ENCODE measurements at regions not wholly inside any gene's neighbourhood (a gene's known extent, or its start where the extent isn't known, plus 50 kb on each side); places are given as distances from the start of the nearest gene placed in this dataset.

- no peaks in the 10 kb centered on the region for H3K9me3 ChIP-seq
- TF ChIP-seq ZNF302 (CRISPR knock-in tag; IDR thresholded peaks at IDR 0.05) (no peak), CHD2 (IDR thresholded peaks at IDR 0.05; ENCODE audit: low read length, partially characterized antibody) (no peak), CHD4 (IDR thresholded peaks at IDR 0.05; ENCODE audit: borderline replicate concordance) (no peak), KDM5A (IDR thresholded peaks at IDR 0.05) (no peak), JUNB (IDR thresholded peaks at IDR 0.05) (no peak), GATA3 (IDR thresholded peaks at IDR 0.05; ENCODE audit: borderline replicate concordance) (no peak), NR3C1 (IDR thresholded peaks at IDR 0.05) (no peak), RAD21 (conservative IDR thresholded peaks at IDR 0.05 in 1 of 2, IDR thresholded peaks at IDR 0.05 in 1 of 2) (no peak), BHLHE40 (IDR thresholded peaks at IDR 0.05; ENCODE audit: low read depth, low read length) (no peak), HOXA7 (CRISPR knock-in tag; IDR thresholded peaks at IDR 0.05) (no peak), CBX8 (IDR thresholded peaks at IDR 0.05) (no peak), HDAC2 (IDR thresholded peaks at IDR 0.05) (no peak), JUN (IDR thresholded peaks at IDR 0.05) (no peak), MYC (IDR thresholded peaks at IDR 0.05; ENCODE audit: borderline replicate concordance, low read length) (no peak)
- TF ChIP-seq, protein P1, sequence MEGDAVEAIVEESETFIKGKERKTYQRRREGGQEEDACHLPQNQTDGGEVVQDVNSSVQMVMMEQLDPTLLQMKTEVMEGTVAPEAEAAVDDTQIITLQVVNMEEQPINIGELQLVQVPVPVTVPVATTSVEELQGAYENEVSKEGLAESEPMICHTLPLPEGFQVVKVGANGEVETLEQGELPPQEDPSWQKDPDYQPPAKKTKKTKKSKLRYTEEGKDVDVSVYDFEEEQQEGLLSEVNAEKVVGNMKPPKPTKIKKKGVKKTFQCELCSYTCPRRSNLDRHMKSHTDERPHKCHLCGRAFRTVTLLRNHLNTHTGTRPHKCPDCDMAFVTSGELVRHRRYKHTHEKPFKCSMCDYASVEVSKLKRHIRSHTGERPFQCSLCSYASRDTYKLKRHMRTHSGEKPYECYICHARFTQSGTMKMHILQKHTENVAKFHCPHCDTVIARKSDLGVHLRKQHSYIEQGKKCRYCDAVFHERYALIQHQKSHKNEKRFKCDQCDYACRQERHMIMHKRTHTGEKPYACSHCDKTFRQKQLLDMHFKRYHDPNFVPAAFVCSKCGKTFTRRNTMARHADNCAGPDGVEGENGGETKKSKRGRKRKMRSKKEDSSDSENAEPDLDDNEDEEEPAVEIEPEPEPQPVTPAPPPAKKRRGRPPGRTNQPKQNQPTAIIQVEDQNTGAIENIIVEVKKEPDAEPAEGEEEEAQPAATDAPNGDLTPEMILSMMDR (IDR thresholded peaks at IDR 0.05) = no peak
- TF ChIP-seq, protein P2, sequence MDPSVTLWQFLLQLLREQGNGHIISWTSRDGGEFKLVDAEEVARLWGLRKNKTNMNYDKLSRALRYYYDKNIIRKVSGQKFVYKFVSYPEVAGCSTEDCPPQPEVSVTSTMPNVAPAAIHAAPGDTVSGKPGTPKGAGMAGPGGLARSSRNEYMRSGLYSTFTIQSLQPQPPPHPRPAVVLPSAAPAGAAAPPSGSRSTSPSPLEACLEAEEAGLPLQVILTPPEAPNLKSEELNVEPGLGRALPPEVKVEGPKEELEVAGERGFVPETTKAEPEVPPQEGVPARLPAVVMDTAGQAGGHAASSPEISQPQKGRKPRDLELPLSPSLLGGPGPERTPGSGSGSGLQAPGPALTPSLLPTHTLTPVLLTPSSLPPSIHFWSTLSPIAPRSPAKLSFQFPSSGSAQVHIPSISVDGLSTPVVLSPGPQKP (IDR thresholded peaks at IDR 0.05; ENCODE audit: low read depth, low read length) = no peak
- TF ChIP-seq, protein P3, sequence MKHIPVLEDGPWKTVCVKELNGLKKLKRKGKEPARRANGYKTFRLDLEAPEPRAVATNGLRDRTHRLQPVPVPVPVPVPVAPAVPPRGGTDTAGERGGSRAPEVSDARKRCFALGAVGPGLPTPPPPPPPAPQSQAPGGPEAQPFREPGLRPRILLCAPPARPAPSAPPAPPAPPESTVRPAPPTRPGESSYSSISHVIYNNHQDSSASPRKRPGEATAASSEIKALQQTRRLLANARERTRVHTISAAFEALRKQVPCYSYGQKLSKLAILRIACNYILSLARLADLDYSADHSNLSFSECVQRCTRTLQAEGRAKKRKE (CRISPR knock-in tag; IDR thresholded peaks at IDR 0.05; ENCODE audit: low read depth) = no peak
- WGBS (ENCODE audit: missing lambda C conversion rate) = 33% methylated on average over 6 of the region's 6 CpGs
- H3K27ac ChIP-seq = no peak overlapping the region
- POLR2A ChIA-PET = no interaction called here
- DNase-seq (ENCODE audit: low read depth in 1 of 2, low spot score in 1 of 2) (no peak), ATAC-seq (no peak), FAIRE-seq (no peak)
- no peaks in the 10 kb centered on the region for H3K4me1 ChIP-seq
- no peak overlapping the region for H3K4me3 ChIP-seq
- CTCF ChIA-PET = no interaction called here
- no peak overlapping the region for H3K4me2 ChIP-seq
Observed at GRCh38 chr2:210912779-210913178, 356.4 kb downstream of the CPS1 start.

- FAIRE-seq (no peak), DNase-seq (ENCODE audit: low read depth in 1 of 2, low spot score in 1 of 2) (no peak), ATAC-seq (no peak)
- no peak overlapping the region for H3K4me2 ChIP-seq
- no peaks in the 10 kb centered on the region for H3K4me1 ChIP-seq
- H3K9me3 ChIP-seq = no peaks in the 10 kb centered on the region
- TF ChIP-seq CHD4 (IDR thresholded peaks at IDR 0.05; ENCODE audit: borderline replicate concordance) (no peak), NPAS2 (CRISPR knock-in tag; IDR thresholded peaks at IDR 0.05; ENCODE audit: borderline replicate concordance) (no peak), EP300 (IDR thresholded peaks at IDR 0.05) (no peak), JUN (IDR thresholded peaks at IDR 0.05) (no peak), CBX2 (IDR thresholded peaks at IDR 0.05; ENCODE audit: borderline replicate concordance, low read depth) (no peak)
- TF ChIP-seq, protein P4, sequence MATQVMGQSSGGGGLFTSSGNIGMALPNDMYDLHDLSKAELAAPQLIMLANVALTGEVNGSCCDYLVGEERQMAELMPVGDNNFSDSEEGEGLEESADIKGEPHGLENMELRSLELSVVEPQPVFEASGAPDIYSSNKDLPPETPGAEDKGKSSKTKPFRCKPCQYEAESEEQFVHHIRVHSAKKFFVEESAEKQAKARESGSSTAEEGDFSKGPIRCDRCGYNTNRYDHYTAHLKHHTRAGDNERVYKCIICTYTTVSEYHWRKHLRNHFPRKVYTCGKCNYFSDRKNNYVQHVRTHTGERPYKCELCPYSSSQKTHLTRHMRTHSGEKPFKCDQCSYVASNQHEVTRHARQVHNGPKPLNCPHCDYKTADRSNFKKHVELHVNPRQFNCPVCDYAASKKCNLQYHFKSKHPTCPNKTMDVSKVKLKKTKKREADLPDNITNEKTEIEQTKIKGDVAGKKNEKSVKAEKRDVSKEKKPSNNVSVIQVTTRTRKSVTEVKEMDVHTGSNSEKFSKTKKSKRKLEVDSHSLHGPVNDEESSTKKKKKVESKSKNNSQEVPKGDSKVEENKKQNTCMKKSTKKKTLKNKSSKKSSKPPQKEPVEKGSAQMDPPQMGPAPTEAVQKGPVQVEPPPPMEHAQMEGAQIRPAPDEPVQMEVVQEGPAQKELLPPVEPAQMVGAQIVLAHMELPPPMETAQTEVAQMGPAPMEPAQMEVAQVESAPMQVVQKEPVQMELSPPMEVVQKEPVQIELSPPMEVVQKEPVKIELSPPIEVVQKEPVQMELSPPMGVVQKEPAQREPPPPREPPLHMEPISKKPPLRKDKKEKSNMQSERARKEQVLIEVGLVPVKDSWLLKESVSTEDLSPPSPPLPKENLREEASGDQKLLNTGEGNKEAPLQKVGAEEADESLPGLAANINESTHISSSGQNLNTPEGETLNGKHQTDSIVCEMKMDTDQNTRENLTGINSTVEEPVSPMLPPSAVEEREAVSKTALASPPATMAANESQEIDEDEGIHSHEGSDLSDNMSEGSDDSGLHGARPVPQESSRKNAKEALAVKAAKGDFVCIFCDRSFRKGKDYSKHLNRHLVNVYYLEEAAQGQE (IDR thresholded peaks at IDR 0.05) = no peak
- TF ChIP-seq, protein P3 (CRISPR knock-in tag; IDR thresholded peaks at IDR 0.05; ENCODE audit: low read depth) = no peak
- POLR2A ChIA-PET = no interaction called here
- CTCF ChIA-PET = no interaction called here
- H3K4me3 ChIP-seq = no peak overlapping the region
- H3K27ac ChIP-seq = no peak overlapping the region
- 6% methylated on average over 2 of the region's 2 CpGs for WGBS (ENCODE audit: missing lambda C conversion rate)
Observed at GRCh38 chr2:210913461-210913860, 357.1 kb downstream of the CPS1 start.

All from A549 (cell line).